Globus pallidus (tissue), 1 donor: ENCODE measurements at regions not wholly inside any gene's neighbourhood (a gene's known extent, or its start where the extent isn't known, plus 50 kb on each side); places are given as distances from the start of the nearest gene placed in this dataset.
A peak's percentile ranks its signal among the peaks of the same experiment; 100 is the strongest.
"Not testable (repeated sequence)": the region's sequence is repeated elsewhere in the genome, so short reads cannot be mapped to it uniquely, and the experiment has no call there.

Source experiments
- DNase-seq: peaks from one replicate; pipeline ENCODE4 v3.0.0-alpha.2; 2015; ENCODE audit warnings: low spot score

DNA sequence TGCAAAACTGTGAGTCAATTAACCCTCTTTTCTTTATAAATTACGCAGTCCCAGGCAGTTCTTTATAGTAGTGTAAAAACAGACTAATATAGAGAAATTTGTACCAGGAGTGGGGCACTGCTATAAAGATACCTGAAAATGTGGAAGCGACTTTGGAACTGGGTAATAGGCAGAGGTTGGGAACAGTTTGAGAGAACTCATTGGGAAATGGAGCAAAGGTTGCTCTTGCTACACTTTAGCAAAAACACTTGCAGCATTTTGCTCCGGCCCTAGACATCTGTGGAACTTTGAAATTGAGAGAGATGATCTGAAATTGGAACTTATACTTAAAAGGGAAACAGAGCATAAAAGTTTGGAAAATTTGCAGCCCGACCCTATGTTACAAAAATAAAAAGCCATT is 810.9 kb downstream of the LTN1 start:
- no peak for DNase-seq

DNA sequence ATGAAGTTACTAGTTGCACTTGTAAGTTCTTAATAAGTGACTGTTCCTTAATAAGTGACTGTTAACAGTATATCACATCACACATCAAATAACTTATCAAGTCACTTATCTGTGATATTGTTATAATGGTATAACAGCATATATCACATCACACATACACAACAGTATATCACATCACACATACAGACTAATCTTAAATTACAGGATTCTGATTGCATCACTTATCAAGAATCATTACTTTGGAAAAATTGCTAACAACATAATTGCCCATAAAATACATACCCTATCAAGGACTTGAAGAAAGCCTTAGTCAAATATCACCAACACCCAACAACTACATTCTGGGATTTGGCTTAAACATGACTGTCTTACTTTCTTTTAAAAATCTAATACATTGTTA is 813.5 kb downstream of the LTN1 start:
- no peak for DNase-seq

DNA sequence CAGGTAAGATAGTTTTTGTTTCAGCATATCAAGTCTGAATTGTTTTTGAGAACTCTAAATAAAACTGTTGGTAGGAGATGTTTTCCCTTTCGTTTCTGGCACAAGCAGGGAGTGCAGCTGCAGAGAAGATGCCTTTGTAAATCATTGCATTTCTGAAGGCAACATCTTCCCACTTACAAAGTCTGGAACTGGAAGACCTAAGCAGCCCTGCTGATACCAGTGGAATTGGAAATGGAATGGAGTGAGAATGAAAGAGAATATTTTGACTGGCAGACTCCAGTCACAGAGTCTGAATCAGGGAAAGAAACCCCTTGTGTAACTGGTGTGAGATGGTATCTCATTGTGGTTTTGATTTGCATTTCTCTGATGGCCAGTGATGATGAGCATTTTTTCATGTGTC is 815.6 kb downstream of the LTN1 start:
- no peak for DNase-seq

DNA sequence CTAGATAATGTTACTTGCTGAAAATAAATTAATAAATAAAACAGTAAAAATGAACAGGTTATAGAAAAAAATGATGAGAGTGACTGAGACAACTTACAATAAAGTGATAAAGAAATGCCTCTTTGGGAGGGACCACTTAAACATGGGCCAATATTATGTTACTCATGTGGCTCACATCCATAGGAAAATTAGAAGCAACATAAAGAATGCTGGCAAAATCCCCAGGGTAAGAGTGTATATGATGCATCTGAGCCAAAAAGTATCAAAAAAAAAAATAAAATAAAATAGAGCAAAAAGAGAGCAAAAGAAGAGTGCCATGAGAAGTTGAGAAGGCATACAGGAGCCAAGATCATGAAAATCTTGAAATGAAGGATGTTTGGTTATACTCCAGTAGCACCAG is 818.0 kb downstream of the LTN1 start:
- DNase-seq, result no peak

DNA sequence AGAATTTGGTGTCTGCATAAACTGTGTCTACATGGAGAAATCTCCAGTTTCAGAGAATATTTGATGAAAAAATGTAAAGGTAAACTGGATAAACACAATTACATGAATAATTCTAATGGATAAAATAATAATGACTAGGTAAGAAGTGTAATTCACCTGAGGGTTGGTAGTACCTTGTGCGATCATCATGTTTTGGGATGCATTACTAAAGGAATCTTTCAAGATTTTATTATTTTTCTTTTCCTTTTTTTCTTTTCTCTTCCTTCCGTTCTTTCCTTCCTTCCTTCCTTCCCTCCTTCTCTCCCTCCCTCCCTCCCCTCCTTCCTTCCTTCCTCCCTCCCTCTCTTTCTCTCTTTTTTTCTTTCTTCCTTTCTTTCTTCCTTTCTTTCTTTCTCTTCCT is 818.7 kb downstream of the LTN1 start:
- no peak for DNase-seq

DNA sequence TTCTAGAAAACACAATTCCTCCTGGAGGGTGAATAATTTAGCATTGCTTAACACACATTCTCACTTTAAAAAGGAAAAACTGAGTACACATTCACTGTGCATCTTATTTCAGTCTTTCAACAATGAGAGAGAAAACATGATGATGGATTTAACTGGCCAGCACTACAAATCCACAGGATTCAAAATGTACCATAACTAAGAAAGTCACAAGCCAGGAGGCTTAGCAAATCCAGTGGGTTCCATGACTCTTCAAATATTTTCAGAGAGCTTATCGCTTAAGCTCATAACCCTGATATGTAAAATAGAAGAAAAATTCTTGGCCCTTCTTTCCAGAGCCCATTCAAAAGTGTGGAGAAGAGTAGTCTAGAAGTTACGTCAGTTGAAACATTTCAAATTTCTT is 820.3 kb downstream of the LTN1 start:
- DNase-seq, result no peak

DNA sequence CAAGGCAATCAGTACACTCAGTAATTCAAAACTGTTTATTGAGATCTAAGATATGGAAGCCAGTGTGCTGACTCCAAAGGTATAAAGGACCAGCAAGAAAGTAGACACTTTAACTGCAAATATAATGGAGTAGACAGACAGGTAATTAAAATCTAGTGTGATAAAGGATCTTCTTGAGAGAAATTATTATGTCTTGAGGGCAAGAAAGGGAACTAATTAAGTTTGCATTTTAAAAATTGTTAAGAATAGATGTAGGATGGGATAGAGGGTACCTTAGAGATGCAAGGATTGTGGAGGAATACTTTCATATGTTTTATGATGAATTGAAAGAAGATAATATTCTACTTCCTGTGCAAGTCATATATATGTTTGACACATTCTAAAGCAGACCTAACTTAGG is 825.3 kb downstream of the LTN1 start:
- DNase-seq, result no peak

DNA sequence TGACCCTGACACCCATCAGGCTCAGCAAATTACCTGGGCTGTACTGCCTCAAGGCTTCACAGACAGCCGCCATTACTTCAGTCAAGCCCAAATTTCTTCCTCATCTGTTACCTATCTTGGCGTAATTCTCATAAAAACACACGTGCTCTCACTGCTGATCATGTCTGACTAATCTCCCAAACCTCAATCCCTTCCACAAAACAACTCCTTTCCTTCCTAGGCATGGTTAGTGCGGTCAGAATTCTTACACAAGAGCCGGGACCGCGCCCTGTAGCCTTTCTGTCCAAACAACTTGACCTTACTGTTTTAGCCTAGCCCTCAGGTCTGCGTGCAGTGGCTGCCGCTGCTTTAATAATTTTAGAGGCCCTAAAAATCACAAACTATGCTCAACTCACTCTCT is 828.2 kb downstream of the LTN1 start:
- not testable (repeated sequence) for DNase-seq

DNA sequence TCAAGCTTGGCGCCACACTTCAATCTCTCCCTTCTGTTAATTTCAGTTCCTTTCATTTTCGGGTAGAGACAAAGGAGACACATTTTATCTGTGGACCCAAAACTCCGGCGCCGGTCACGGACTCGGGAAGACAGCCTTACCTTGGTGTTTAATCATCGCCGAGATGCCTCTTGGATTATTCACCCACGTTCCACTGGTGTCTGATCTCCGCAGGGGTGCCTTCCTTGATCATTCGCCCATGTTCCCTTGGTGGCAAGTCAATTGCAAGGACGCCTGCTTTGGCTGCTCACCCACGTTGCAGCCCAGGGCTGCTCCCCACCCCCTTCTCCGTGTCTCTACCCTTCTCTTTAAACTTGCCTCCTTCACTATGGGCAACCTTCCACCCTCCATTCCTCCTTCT is 830.6 kb downstream of the LTN1 start:
- not testable (repeated sequence) for DNase-seq

DNA sequence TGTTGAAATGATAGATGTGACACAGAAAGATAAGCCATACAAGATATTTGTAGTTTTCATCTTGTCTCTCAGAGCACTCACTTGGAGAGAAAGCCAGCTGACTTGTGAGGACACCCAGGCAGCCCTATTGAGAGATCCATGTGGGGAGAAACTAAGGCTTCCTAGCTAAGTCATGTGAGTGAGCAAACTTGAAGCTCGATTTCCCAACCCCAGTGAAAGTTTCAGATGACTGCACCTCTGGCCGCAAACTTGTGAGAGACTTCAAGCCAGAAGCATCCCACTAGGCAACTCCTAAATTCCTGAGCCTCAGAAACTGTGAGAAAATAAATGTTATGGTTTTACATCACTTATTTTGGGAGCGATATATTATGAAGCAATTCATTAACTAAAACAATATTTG is 832.3 kb downstream of the LTN1 start:
- no peak for DNase-seq

DNA sequence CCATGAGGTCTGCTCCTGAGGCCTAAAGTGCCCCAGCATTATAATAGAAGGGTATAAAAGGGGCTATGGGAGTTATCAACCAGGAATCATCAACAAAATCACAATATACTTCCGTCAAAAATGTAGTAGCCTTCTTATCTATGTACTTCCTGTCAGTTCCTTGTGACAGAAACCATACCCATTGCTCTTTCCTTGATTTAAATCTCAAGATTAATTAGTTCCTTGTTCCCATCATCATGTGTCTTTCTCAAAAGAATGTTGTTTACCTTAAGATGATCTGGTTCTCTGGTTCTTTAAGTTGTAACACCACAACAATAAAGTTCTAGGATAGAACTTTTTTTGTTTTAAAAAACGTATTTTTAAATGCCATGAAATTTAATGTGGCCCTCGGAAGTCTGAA is 833.3 kb downstream of the LTN1 start:
- DNase-seq, result no peak

DNA sequence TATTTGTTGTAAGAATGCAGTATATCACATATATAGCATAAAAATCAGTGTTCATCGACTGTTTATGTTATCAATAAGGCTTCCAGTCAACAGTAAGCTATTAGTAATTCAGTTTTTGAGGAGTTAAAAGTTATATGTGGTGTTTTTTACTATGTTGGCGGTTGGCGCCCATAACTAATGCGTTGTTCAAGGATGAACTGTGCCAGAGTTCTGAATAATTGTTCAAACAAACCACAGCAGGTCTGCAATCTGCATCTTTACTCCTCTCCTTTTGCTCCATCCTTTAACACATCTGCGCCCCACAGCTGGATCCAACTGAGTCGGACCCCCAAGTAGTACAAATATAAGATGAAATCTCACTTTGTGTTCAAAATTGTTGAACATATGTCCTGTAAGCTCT is 836.1 kb downstream of the LTN1 start:
- no peak for DNase-seq

DNA sequence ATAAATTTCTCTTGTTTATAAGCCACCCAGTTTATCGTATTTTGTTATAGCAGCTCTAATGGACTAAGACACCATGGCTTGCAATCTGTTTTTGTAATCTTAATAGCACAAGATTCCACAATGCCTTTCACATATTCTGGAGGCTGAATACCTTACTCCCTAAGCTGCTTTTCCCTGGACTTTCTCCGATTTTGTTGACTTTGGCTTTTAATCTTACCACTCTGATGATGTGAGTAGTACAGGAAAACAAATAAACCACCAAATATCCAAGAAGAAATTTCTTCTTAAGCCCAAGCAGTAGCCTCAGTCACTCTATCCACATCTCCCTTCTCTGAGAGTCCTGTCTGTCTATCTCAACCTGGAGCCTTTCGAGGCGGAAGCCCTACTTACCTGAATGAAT is 838.6 kb downstream of the LTN1 start:
- DNase-seq, result no peak

DNA sequence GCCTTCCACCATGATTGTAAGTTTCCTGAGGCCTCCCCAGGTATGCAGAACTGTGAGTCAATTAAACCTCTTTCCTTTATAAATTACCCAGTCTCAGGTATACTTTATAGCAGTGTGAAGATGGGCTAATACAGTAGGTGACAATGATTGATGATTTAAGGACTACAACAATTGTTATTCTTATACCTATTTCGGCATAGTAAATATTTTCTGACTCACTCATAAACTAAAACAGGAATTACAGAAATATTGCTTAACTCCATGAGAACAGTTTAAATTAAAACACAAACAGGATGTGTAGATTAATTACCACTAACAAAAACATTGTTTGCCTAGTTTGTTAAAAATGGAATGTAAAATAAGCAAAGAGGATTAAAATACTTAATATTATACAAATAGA is 839.9 kb downstream of the LTN1 start:
- no peak for DNase-seq

DNA sequence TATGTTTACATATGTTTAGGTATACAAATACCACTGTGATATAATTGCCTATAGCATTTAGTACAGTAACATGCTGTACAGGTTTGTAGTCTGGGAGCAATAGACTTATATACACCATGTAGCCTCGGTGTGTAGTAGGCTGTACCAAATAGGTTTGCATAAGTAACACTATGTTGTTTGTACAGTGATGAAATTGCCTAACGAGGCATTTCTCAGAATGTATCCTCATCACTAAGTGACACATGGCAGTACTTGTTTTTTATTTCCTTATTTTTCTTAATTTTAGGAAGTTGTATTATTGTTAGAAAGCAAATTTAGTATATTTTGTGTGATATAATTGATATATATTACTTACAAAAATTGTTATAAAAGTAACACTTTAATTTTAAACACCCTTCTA is 840.9 kb downstream of the LTN1 start:
- no peak for DNase-seq

DNA sequence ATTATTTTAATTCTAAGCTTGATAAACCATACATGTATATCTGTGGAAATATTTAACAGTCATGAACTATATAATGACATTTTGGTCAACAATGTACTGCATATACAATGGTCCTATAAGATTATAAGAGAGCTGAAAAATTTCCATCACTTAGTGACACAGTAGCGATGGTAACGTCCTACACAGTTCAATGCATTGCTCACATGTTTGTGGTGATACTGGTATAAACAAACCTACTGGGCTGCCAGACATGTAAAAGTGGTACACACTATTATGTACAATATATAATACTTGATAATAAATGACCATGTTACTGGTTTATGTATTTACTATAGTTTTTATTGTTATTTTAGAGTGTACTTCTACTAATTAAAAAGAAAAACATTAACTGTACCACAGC is 841.9 kb downstream of the LTN1 start:
- no peak for DNase-seq

DNA sequence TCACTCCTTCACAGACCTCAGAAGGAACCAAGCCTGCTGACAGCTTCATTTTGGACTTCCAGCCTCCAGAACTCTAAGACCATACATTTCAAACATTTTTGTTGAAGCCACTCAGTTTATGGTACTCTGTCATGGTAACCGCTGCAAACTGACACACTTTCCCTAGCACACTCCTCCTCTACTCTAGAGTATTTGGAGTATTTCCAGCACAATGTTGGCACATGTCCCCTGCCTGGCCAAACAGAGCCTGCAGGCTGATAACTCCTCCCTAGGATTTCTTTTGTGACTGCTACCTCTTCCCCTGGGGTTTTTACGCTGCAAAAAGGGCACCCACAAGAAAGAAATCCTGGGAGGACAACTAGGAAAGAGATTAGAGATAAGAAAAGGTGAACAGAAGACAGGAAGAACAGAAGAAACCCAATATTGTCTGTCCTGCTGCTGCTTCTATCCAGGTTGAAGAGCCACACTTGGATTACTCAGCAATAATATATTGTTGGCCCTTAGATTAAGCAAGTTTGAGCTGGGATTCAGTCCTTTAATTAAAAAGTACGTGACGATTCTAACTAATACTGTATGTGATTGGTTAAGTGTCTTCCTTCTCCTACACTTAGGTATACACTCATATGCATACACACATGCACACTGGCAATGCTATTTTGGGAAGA is 844.1 kb downstream of the LTN1 start:
- peak; percentile 15 for DNase-seq

DNA sequence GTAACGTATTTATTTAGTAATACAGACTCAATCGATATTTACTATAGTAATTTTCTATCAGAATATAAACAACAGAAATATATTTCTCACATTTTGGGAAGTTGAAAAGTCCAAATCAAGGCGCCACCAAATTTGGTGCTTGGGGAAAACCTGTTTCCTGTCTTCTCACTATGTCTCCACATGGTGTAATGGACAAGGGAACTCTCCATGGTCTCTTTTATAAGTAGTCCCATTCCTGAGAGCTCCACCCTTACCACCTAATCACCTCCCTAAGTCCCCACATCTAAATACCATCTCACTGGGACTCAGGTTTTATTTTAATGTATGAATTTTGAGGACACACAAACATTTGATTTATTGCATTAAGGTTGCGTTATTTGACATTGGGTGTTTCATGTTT is 848.0 kb downstream of the LTN1 start:
- no peak for DNase-seq

DNA sequence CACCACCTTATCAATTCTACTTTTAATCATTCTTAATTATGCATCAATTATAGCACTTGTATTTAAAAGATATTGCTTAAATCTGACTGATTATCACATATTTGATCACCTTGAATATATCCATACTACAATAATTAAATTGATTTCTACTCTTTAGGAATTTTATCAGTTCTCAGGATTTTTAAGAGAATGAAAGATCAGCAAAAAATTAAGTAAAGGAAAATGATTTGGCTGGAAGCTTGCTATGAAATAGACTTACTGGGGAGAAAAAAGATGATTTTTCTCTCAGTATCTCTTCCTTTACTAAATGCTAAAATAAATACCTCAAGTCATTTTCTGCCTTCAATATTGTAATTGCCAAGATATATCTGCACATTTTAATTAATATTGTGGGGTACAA is 848.6 kb downstream of the LTN1 start:
- no peak for DNase-seq

DNA sequence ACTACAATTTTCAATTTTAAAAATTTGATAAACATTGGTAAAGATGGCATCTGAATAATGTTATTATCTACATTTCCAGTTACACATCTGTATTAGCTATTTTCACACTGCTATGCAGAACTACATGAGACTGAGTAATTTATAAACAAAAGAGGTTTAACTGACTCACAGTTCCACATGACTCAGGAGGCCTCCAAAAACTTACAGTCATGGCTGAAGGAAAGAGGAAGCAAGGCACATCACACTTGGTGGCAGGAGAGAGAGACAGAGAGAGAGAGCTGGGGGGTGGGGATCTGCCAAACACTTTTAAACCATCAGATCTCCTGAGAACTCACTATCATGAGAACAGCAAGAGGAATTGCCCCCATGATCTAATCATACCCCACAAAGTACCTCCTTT is 850.0 kb downstream of the LTN1 start:
- DNase-seq, result no peak

DNA sequence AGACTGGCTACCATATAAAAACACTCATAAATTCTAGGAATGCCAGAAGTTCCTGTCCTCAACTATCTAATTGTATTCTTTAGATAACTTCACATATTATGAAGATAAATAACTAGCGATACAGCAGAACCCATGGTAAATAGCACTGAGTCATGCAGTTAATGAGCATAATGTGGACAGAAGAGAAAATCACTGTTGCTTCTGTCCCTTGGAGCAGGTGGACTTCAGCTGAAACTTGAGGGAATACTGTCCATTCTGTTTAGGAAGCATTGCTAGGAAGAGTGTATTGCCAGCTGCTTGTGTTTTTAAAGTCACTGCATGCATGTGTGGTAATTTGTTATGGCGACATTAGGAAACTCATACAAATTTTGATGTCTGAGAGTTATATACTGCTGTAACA is 854.4 kb downstream of the LTN1 start:
- DNase-seq, result no peak

DNA sequence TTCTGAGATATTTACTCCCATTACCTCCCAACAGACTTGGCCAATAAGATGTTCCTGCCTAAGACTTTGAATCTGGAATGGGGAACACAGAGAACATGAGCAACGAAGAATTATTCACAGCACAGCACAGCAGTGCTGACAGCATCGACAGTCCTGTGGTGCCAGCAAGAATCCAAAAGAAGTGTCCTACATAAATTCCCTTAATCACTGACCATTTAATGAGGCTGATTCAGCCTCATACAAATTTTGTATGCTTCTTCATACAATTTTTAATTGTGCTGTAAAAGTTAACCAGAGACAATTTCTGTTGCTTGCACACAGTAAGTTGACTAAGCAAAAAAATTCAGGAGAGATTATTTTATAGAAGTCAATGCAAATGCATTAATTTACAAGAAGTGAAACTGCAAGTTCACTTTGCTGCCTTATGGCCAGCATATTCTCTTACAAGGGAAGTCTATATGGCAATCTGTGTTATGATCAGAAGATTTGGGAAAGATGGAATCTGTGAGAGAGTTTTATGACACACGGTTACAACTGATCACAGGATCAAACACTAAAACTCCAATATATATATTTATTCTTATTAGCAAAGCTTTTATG is 855.9 kb downstream of the LTN1 start:
- DNase-seq, result no peak

DNA sequence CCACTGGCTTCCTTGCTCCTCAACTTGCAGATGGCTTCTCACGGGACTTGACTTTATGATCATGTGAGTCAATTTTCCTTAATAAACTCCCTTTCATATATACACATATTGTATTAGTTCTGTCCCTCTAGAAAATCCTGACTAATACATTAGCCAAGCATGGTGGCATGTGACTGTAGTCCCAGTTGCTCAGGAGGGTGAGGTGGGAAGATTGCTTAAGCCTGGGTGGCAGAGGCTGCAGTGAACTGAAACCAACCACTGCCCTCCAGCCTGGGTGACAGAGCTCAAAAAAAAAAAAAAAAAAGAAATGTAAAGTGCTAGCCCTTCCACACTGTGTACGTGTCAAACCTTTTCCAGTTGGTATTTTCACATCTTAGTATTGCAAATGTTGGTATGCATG is 857.0 kb downstream of the LTN1 start:
- no peak for DNase-seq

DNA sequence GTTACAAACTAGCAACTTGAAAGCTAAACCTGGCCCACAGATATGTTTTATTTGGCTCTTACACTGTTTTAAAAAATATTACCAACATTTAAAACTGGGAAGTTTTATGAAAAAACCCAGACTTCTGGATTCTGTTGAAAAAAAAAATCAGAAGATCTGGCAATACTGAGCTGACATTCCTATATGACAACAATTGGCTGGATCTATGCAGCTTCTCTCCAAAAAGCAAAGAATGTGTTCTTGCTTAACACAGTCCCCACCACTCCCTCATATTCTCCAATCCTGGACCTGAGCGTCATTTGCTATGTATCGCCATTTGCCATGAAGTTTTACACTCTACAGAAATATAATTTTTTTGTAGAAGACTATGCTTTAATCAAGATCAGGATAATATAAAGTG is 859.6 kb downstream of the LTN1 start:
- no peak for DNase-seq
